BJ (cell line): ENCODE measurements at regions not wholly inside any gene's neighbourhood (a gene's known extent, or its start where the extent isn't known, plus 50 kb on each side); places are given as distances from the start of the nearest gene placed in this dataset.

Experiments
- CTCF ChIA-PET: fragments of 350-600 bp; formaldehyde crosslinking; extraction: SDS; loops from one replicate; lab custom pipeline; 2021; ENCODE audit warnings: antibody characterized with exemption, inconsistent platforms; lab: Yijun Ruan, JAX
- POLR2A ChIA-PET: fragments of 300-600 bp; sonication (Branson Sonifier 250); formaldehyde crosslinking; extraction: SDS; loops from one replicate; lab custom pipeline; 2021; ENCODE audit warnings: antibody characterized with exemption; lab: Charles Lee
- DNase-seq: peaks from one replicate; pipeline ENCODE4 v3.0.0-alpha.2; 2011; ENCODE audit warnings: low read depth
- H3K27me3 ChIP-seq: 2 replicates; pipeline ENCODE4 v1.6.0; 2011; ENCODE audit warnings: low read length; ENCODE audit not compliant: control insufficient read depth, insufficient read depth
- H3K36me3 ChIP-seq: 2 replicates; pipeline ENCODE4 v1.5.1; 2011; ENCODE audit warnings: low read length; ENCODE audit not compliant: control insufficient read depth, insufficient read depth
- H3K4me3 ChIP-seq: 2 replicates; pipeline ENCODE4 v1.5.1; 2011; ENCODE audit warnings: low read depth, mild to moderate bottlenecking, control low read depth, low read length
- CTCF ChIP-seq: IDR thresholded peaks from 2 replicates; pipeline ENCODE4 v1.5.1; 2011; ENCODE audit warnings: low read depth, mild to moderate bottlenecking, control low read depth, inconsistent platforms, low read length, moderate library complexity; ENCODE audit not compliant: insufficient read depth

- ChIA-PET POLR2A (no interaction called here), CTCF (no interaction called here)
- H3K4me3 ChIP-seq: no peak overlapping the region
- DNase-seq: no peak
- no peak for TF ChIP-seq CTCF
- no peaks in the 10 kb centered on the region for H3K36me3 ChIP-seq
- no peaks in the 10 kb centered on the region for H3K27me3 ChIP-seq
These were observed 94.6 kb upstream of the SMAD1 start for GRCh38 chr4:145387079-145387478.

DNA sequence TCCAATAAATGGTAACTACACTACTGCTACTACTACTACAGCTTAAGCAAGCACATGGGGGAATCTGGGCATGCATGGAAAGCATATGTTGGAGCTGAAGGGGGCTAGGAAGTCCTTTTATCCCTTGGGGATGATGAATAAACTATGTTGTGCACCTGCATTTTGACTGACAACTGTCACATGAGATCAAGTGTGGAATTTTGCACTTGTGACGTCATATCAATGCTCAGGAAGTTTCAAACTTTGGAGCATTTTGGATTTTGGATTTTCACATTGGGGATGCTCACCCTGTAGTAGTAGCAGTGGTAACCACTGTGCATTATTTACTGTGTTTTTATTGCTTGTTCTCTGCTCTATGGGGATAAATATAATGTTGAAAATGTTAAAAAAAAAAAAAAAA, 100.5 kb upstream of the SMAD1 start:
- H3K4me3 ChIP-seq: no peak overlapping the region
- H3K36me3 ChIP-seq: no peaks in the 10 kb centered on the region
- no peak for DNase-seq
- CTCF ChIA-PET: no interaction called here
- POLR2A ChIA-PET: no interaction called here
- no peaks in the 10 kb centered on the region for H3K27me3 ChIP-seq
- TF ChIP-seq CTCF: no peak

DNA sequence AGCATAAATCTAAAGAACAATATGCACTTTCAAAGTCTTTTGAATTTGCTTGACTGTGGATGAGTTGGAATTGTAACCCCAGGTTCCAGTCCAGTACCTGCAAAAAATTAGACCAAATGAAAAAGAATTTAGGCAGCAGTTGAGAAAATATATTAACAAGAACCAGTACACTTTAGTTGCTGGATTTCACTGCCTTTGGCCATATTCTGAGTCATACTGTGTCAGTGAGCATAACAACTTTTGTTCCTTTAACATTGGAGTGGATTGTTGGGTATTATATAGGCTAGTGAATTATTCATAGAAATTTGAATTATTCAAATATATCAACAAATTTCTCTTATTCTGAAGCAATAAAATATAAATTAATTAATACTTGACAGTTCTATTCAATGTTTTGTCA, 101.5 kb upstream of the SMAD1 start:
- ChIA-PET POLR2A (no interaction called here), CTCF (no interaction called here)
- Histone ChIP-seq H3K4me3 (no peak overlapping the region), H3K36me3 (no peaks in the 10 kb centered on the region), H3K27me3 (no peaks in the 10 kb centered on the region)
- no peak for DNase-seq
- TF ChIP-seq CTCF: no peak

DNA sequence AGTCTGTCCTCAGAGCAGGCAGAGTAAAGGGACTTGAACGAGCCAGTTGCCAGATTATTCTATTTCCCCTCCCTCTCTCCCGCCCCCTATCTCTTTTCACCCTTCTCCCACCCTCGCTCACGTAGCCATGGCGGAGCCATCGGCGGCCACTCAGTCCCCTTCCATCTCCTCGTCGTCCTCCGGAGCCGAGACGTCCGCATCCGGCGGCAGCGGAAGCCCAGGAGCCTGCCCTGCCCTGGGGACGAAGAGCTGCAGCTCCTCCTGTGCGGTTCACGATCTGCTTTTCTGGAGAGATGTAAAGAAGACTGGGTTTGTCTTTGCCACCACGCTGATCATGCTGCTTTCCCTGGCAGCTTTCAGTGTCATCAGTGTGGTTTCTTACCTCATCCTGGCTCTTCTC, 106.2 kb upstream of the SMAD1 start:
- no peak for DNase-seq
- POLR2A ChIA-PET: no interaction called here
- CTCF ChIA-PET: no interaction called here

DNA sequence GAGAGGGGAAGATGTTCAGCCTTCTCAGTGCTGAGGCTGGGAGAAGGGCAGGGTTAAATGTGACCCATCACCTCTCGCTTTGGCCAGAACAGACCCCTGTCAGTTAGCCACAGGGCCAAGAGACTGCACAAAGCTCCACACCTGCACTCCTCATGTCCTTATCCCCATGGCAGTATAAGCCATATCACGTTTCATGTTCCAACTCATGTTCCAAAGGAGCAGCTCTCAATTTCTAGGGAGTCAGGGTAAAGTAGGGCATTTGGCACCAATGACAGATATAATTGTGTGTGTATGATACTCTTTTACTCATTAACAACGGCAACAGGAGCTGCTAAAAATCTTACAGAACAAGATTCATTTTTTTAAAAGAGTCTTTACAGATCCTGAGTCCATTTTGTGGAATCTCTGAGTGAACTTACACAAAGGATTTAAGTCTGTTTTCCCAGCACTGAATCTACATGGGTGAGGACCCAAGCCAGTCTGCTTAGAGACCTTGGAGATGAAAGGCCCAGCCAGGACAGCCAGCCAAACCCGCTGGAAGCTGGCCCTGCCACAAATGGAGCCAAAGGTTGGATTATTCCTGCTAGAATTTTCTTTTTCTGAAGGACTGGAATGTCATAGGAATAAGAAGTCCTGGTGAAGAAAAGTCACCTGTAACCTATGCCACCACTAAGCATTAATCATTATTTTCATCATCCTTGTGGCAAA, 129.1 kb upstream of the SMAD1 start:
- Histone ChIP-seq H3K36me3 (no peaks in the 10 kb centered on the region), H3K27me3 (no peaks in the 10 kb centered on the region; the same call in 1 of the 2 replicates), H3K4me3 (no peak overlapping the region)
- CTCF ChIA-PET: no interaction called here
- POLR2A ChIA-PET: no interaction called here
- no peak for TF ChIP-seq CTCF
- DNase-seq: no peak

More for the DNA sequence above, 106.2 kb upstream of the SMAD1 start:
- no peaks in the 10 kb centered on the region for H3K27me3 ChIP-seq
- H3K36me3 ChIP-seq: no peaks in the 10 kb centered on the region
- no peak for TF ChIP-seq CTCF
- no peak overlapping the region for H3K4me3 ChIP-seq
